BLaER1 (cell line): ENCODE measurements at regions not wholly inside any gene's neighbourhood (a gene's known extent, or its start where the extent isn't known, plus 50 kb on each side); places are given as distances from the start of the nearest gene placed in this dataset.

Source experiments
- H3K27ac ChIP-seq: shearing (Covaris generic); formaldehyde crosslinking; 2 replicates; pipeline ENCODE4 v1.8.1; 2022
- H3K27me3 ChIP-seq: shearing (Covaris generic); formaldehyde crosslinking; 2 replicates; pipeline ENCODE4 v1.8.1; 2022
- H3K36me3 ChIP-seq: shearing (Covaris generic); formaldehyde crosslinking; 2 replicates; pipeline ENCODE4 v1.8.1; 2022
- H3K4me1 ChIP-seq: shearing (Covaris generic); formaldehyde crosslinking; 2 replicates; pipeline ENCODE4 v1.8.1; 2022
- H3K4me2 ChIP-seq: shearing (Covaris generic); formaldehyde crosslinking; 2 replicates; pipeline ENCODE4 v1.8.1; 2022
- H3K4me3 ChIP-seq: shearing (Covaris generic); formaldehyde crosslinking; 2 replicates; pipeline ENCODE4 v1.8.1; 2022
- H3K9ac ChIP-seq: shearing (Covaris generic); formaldehyde crosslinking; 2 replicates; pipeline ENCODE4 v1.8.1; 2022
- H3K9me3 ChIP-seq: shearing (Covaris generic); formaldehyde crosslinking; 2 replicates; pipeline ENCODE4 v1.8.1; 2022
- H4K20me1 ChIP-seq: shearing (Covaris generic); formaldehyde crosslinking; 2 replicates; pipeline ENCODE4 v1.8.1; 2022
- Cebpa-rat ChIP-seq: shearing (Covaris generic); IDR thresholded peaks from 2 replicates; pipeline ENCODE4 v1.8.1; 2022

DNA sequence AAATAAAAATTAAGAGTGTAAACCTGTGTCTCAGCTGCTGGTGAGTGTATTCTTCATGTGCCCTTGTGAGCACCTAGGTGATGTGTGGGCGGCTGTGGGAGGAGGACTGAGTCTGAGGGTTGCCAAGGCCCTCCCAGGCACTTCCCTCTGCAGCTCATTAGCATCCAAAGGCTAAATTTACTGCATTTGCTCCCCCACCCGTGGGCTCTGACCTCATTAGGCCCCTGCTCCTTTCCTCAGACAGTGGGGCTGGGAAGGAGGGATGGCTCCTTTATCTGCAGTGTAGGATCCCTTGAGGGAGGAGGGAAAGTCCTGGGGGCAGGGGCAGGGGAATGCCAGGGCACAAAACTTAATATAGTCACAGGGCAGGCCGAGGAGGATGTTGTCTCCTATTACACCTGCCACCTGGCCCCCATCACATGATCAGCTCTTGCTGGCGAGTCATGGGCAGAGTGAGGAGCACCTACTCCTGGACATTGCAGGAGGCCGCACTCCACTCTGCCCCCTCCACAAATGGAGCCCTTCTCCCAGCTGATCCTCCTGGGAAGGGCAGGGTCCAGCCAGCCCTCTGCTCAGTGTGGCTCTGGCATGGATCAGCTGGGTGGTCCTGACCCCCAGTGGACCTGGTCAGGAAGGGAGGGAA is 133.2 kb downstream of the MRPL14 start:
- Histone ChIP-seq H3K27me3 (no peaks in the 10 kb centered on the region), H3K36me3 (no peaks in the 10 kb centered on the region), H3K4me1 (peaks cover 49% of the 10 kb centered on the region), H3K27ac (no peak overlapping the region), H4K20me1 (no peaks in the 10 kb centered on the region), H3K9ac (no peak overlapping the region), H3K4me3 (no peak overlapping the region), H3K9me3 (no peaks in the 10 kb centered on the region), H3K4me2 (peak overlapping the region; percentile 28; the same call in 1 of the 2 replicates)
- no peak for TF ChIP-seq Cebpa-rat

DNA sequence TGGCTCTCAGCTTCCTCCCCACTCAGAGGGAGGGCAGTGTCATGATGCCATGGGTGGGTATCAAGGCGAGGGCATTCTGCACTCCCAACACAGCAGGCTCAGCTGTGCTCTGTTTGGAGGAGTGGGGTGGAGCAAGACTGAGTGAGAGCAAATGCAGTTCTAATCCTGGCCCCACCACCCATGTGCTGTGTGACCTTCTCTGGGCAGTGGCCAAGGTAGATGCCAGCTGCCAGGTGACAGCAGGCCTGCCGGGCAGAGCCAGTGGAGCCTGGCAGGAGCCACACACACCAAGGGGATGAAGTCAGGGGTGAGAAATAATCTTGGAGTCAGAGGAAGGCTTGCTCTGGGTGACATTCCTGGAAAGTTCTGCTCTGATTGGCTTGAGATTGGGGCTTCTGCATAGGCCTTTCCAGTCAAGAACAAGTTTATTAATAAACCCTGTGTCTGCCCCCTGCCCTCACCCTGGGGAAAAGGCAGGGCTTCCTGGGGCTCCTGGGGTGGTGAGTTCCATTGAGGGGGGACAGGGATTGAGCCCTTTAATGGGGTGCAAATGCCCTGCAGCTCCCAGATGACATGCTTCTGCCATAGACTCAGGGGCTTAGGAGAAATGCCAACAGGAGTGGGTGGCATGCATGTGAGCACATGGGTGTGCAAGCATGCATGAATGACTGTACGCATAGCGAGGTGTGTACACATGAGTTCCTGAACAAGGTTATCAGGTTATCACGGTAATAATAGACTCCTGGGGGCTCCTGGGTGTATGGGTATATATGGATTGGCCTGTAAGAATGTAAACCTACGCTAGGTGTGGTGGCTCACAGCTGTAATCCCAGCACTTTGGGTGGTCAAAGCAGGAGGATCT is 134.2 kb downstream of the MRPL14 start:
- Histone ChIP-seq H3K9me3 (no peaks in the 10 kb centered on the region), H3K4me3 (no peak overlapping the region), H3K9ac (no peak overlapping the region), H4K20me1 (no peaks in the 10 kb centered on the region), H3K36me3 (no peaks in the 10 kb centered on the region), H3K4me2 (peak overlapping the region; percentile 5; the same call in 1 of the 2 replicates), H3K4me1 (peaks cover 49% of the 10 kb centered on the region), H3K27ac (no peak overlapping the region), H3K27me3 (no peaks in the 10 kb centered on the region)
- no peak for TF ChIP-seq Cebpa-rat

DNA sequence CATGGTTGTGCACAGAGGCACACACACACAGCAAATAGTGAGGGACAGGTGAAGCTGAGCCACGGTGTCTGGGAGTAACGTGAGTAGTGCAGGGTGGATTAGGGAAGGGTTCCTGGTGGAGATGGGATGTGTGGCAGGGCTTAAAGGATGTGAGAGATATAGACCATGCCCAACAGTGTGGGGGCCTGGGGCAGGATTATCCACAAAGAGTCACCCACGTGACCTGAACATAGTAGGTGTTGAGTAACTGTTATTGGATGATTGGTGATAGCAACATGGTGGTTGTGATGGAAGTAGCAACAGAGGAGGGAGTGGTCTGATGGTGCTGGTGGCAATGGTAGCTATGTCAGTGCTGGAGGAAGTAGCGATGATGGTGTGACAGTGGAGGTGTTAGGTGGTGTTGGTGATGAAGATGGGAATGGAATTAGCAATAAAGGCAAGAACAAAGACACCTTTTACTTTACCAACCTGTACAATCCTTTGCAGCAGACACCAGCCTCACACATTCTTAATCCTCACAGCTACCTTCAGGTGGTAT is 135.1 kb downstream of the MRPL14 start:
- no peak overlapping the region for H3K4me3 ChIP-seq

DNA sequence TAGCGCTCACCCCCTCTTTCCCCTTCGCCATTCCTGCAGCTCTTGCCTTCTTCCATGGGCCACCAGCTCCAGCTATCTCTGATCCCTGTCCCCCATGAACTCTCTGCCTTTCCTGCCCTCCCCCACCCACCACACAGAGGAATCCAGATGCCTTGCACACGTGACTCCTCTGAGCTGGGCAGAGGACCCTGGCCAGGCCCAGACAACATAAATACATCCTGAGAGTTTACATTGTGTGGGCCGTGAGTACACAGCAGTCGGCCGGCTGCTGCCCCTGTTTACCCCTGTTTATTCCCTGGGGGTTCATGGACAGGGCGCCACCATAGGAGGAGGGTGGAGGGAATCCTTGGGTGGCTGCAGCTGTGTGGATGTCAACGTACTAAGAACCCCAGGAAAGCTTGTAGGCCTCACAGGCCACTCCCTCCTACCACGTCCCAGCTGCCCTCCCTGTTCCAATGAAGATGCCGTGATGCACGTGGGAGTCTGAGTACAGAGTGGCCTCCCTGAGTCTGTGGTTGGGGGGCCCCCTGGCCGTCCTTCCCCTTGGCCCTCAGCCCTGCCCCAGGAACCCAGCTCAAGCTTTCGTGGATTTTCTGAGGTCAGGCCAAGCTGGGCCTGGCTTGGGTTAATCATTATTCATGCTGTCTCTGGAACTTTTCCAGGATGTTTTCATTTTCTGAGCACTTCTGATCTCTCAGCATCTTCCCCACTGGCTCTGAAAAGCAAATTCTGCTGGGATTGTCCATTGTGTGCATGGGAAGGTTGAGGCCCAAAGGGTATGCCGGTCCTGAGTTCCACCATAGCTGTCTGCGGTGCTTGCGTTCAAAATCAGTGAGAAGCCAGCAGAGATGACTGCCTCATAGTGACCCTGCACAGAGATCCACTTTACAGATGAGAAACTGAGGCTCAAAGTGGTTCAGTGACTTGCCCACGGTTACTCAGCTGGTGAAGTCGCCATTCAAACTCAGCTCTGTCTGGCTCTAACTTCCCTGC is 136.3 kb downstream of the MRPL14 start:
- H3K4me3 ChIP-seq: no peak overlapping the region
- no peak overlapping the region for H3K9ac ChIP-seq
- peak overlapping the region; percentile 43 for H3K4me2 ChIP-seq
- H3K27me3 ChIP-seq: no peaks in the 10 kb centered on the region
- H3K27ac ChIP-seq: peak overlapping the region; percentile 46; the same call in 1 of the 2 replicates
- H3K9me3 ChIP-seq: no peaks in the 10 kb centered on the region
- H3K36me3 ChIP-seq: no peaks in the 10 kb centered on the region
- no peak for TF ChIP-seq Cebpa-rat
- H3K4me1 ChIP-seq: peaks cover 40% of the 10 kb centered on the region
- no peaks in the 10 kb centered on the region for H4K20me1 ChIP-seq

More for the DNA sequence above, 135.1 kb downstream of the MRPL14 start:
- Histone ChIP-seq H3K27ac (no peak overlapping the region), H3K27me3 (no peaks in the 10 kb centered on the region), H3K4me2 (no peak overlapping the region), H3K36me3 (no peaks in the 10 kb centered on the region), H3K9ac (no peak overlapping the region), H3K4me1 (peaks cover 49% of the 10 kb centered on the region), H3K9me3 (no peaks in the 10 kb centered on the region), H4K20me1 (no peaks in the 10 kb centered on the region)
- no peak for TF ChIP-seq Cebpa-rat

DNA sequence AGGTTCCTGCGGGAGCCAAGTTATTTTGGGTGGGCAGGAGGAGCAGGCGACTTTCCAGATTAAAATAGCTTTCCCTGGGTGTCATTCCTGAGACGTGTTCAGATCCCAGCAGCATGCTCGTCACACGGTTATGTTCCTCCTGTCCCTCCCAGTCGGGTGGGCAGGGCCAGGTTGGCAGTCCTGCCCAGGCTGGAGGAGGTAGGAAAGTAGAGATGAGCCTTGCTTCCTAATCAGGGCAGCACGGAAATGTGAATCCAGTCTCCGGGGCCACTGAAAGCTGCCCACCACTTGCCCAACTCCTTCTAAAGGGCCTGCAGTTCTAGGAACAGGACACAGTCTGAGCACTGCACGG is 137.0 kb downstream of the MRPL14 start:
- 0 out of 2 replicates have a peak overlapping the region, but pooled peaks have one; percentile 46 for H3K27ac ChIP-seq

DNA sequence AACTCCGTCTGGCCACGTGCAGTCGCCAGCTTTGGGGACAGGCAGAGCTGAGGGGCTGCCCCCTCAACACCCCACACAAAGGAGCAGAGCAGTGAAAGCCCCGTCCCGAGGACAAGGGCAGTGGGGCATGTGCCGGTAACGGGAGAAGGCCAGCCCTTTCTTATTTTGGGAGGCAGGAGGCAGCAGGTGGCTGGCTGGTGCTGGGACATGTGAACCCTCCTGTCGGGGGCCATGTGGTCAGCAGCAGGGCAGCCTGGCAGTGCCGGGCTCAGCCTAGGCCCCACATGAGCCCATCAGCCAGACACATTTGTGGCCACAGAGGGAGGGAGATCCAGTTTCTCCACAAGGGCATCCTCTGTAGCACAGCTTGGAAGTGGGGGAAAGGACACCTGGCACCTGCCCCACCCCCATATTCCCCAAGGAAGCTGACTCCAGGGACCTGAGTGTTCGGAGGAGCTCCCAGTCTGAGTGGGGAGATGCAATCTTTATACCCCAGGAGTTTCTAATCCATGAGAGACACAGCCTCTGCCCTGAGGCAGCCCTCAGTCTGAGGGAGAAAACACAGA is 137.6 kb downstream of the MRPL14 start:
- Histone ChIP-seq H3K9ac (no peak overlapping the region), H3K4me3 (no peak overlapping the region), H3K36me3 (no peaks in the 10 kb centered on the region), H4K20me1 (no peaks in the 10 kb centered on the region), H3K27me3 (no peaks in the 10 kb centered on the region), H3K27ac (0 out of 2 replicates have a peak overlapping the region, but pooled peaks have one; percentile 6), H3K4me1 (peaks cover 40% of the 10 kb centered on the region), H3K9me3 (no peaks in the 10 kb centered on the region), H3K4me2 (peak overlapping the region; percentile 43)
- no peak for TF ChIP-seq Cebpa-rat

More for the DNA sequence above, 137.0 kb downstream of the MRPL14 start:
- Histone ChIP-seq H3K4me1 (peaks cover 40% of the 10 kb centered on the region), H3K36me3 (no peaks in the 10 kb centered on the region), H4K20me1 (no peaks in the 10 kb centered on the region), H3K9me3 (no peaks in the 10 kb centered on the region), H3K4me2 (peak overlapping the region; percentile 43), H3K4me3 (no peak overlapping the region), H3K9ac (no peak overlapping the region), H3K27me3 (no peaks in the 10 kb centered on the region)
- no peak for TF ChIP-seq Cebpa-rat

DNA sequence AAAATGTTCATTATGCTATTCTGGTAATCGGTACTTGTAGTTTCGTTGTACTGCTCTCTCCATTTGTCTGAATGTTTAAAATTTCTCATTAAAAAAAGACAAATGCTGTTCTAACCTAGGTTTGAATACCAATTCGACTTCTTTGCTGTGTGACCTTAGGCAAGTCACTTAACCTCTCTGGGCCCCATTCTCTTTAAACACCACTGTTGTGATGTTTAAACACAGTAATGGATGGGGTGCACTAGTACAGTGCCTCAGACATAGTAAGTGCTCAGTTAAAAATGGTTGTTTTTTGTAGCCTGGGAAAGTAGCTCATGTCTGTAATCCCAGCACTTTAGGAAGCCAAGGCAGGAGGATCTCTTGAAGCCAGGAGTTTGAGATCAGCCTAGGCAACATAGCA is 138.5 kb downstream of the MRPL14 start:
- Histone ChIP-seq H3K9me3 (no peaks in the 10 kb centered on the region), H3K4me1 (peaks cover 32% of the 10 kb centered on the region), H3K9ac (no peak overlapping the region), H3K27me3 (no peaks in the 10 kb centered on the region), H3K4me2 (no peak overlapping the region), H3K27ac (no peak overlapping the region), H3K4me3 (no peak overlapping the region), H3K36me3 (no peaks in the 10 kb centered on the region), H4K20me1 (no peaks in the 10 kb centered on the region)
- TF ChIP-seq Cebpa-rat: no peak

DNA sequence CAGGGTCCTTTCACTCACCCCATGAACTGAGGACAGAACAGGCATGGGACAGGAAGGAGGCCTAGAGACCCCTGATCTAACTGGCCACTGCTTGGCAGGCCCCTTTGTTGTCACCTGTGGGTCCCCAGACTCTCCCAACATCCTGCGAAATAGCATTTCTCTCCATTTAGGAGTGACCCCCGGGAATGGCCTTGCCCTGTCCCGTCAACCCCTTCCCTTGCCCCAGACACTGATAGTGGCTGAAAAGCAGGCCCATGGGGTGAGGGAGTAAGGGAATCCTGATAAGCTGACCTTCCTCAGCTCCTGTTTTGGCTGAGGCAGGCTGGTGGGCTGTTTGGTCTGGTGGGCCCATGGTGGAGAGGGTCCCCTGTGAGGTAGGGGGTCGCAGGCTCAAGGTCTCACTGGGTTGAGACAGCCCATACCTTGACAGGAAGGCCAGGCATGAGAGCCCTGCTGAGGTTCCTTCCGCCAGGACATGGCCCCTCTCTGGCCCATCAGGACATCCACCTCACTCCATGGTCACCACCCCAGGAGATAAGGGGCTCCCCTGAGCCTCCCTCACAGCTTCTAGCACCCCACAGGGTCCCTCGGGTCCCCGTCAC is 139.3 kb downstream of the MRPL14 start:
- TF ChIP-seq Cebpa-rat: no peak
- no peak overlapping the region for H3K4me3 ChIP-seq
- H3K4me2 ChIP-seq: no peak overlapping the region
- no peaks in the 10 kb centered on the region for H3K27me3 ChIP-seq
- no peaks in the 10 kb centered on the region for H4K20me1 ChIP-seq
- H3K9me3 ChIP-seq: no peaks in the 10 kb centered on the region
- H3K4me1 ChIP-seq: peaks cover 23% of the 10 kb centered on the region
- H3K27ac ChIP-seq: no peak overlapping the region
- H3K9ac ChIP-seq: no peak overlapping the region
- H3K36me3 ChIP-seq: no peaks in the 10 kb centered on the region
